IPS-20b (cell line): ENCODE measurements at regions not wholly inside any gene's neighbourhood (a gene's known extent, or its start where the extent isn't known, plus 50 kb on each side); places are given as distances from the start of the nearest gene placed in this dataset.

Experiments used
- H3K27ac ChIP-seq: one replicate; pipeline ENCODE4 v1.5.1; 2013; ENCODE audit warnings: low read length
- H3K27me3 ChIP-seq: 2 replicates; pipeline ENCODE4 v1.6.1; 2013; ENCODE audit warnings: mild to moderate bottlenecking, low read length, inconsistent platforms; ENCODE audit not compliant: insufficient read depth
- H3K36me3 ChIP-seq: 2 replicates; pipeline ENCODE4 v1.6.1; 2013; ENCODE audit warnings: low read depth, mild to moderate bottlenecking, inconsistent platforms, low read length, moderate library complexity; ENCODE audit not compliant: insufficient read depth
- H3K4me1 ChIP-seq: 2 replicates; pipeline ENCODE4 v1.6.1; 2013; ENCODE audit warnings: mild to moderate bottlenecking, control low read depth, inconsistent platforms, low read length, moderate library complexity; ENCODE audit not compliant: insufficient read depth
- H3K4me3 ChIP-seq: 2 replicates; pipeline ENCODE4 v1.5.1; 2013; ENCODE audit warnings: mild to moderate bottlenecking, low read length, inconsistent platforms
- H3K9ac ChIP-seq: 2 replicates; pipeline ENCODE4 v1.6.1; 2013; ENCODE audit warnings: low read depth, mild to moderate bottlenecking, inconsistent platforms, low read length, moderate library complexity
- H3K9me3 ChIP-seq: 2 replicates; pipeline ENCODE4 v1.6.1; 2013; ENCODE audit warnings: mild to moderate bottlenecking, low read depth, low read length, inconsistent platforms; ENCODE audit not compliant: insufficient read depth

- Histone ChIP-seq H3K4me3 (no peak overlapping the region), H3K27me3 (peaks cover 7% of the 10 kb centered on the region; the same call in 1 of the 2 replicates), H3K9ac (no peak overlapping the region), H3K27ac (no peak overlapping the region), H3K36me3 (no peaks in the 10 kb centered on the region), H3K9me3 (no peaks in the 10 kb centered on the region), H3K4me1 (peaks cover 9% of the 10 kb centered on the region)
Observed at GRCh38 chr10:113219446-113219845, 269.4 kb downstream of the TCF7L2 start.

GRCh38 chr10:113221756-113222168, 271.7 kb downstream of the TCF7L2 start:
- Histone ChIP-seq H3K27me3 (peaks cover 7% of the 10 kb centered on the region; the same call in 1 of the 2 replicates), H3K27ac (no peak overlapping the region), H3K4me1 (peaks cover 9% of the 10 kb centered on the region), H3K4me3 (no peak overlapping the region), H3K9me3 (no peaks in the 10 kb centered on the region), H3K36me3 (no peaks in the 10 kb centered on the region), H3K9ac (no peak overlapping the region)

DNA sequence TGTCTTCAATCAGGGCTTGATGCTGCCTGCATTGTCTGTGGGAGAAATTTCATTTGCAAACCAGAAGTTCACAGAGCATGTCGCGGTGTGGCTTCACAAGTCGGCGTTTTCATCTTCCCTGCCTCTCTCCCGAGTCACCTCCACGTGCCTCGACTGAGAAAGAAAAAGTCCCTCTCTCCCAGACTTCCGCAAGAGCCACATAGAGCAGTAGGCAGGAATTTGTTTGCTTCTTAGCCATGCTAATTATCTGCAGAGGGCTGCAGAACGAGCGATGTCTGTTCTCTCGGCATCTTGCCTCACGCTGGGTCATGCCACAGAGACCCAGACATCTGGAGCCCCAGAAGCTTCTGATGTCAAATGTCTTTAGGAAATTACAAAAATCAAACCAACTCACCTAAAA, 272.2 kb downstream of the TCF7L2 start:
- H3K27ac ChIP-seq, result no peak overlapping the region
- H3K36me3 ChIP-seq, result no peaks in the 10 kb centered on the region
- H3K27me3 ChIP-seq, result peaks cover 7% of the 10 kb centered on the region; the same call in 1 of the 2 replicates
- no peak overlapping the region for H3K4me3 ChIP-seq
- H3K9ac ChIP-seq, result no peak overlapping the region
- H3K4me1 ChIP-seq, result peaks cover 9% of the 10 kb centered on the region
- H3K9me3 ChIP-seq, result no peaks in the 10 kb centered on the region

DNA sequence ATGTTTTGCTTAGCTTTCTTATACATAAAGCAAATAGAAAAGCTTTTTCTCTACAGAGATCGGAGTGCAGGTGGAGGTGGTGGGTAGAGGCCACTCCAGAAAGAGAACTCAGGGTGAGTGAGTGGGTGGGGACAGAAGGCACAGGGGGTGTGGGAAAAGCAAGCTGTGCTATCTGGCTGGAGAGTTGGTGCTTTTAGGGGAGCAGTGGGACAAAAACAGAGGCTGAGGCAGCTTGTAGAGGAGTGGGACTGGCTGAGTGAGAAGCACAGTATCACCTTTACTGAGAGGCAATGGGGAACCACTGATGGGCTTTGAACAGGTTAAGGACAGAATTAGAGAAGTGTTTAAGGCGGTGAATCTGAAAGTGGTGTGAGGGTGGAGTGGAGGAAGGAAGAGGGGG, 275.3 kb downstream of the TCF7L2 start:
- Histone ChIP-seq H3K27ac (no peak overlapping the region), H3K4me3 (no peak overlapping the region), H3K4me1 (peaks cover 9% of the 10 kb centered on the region)

GRCh38 chr10:113225903-113226302, 275.9 kb downstream of the TCF7L2 start:
- Histone ChIP-seq H3K9ac (no peak overlapping the region), H3K4me3 (no peak overlapping the region), H3K36me3 (no peaks in the 10 kb centered on the region), H3K27me3 (peaks cover 7% of the 10 kb centered on the region; the same call in 1 of the 2 replicates), H3K9me3 (no peaks in the 10 kb centered on the region), H3K27ac (no peak overlapping the region), H3K4me1 (peaks cover 9% of the 10 kb centered on the region)

More for the DNA sequence above, 275.3 kb downstream of the TCF7L2 start:
- Histone ChIP-seq H3K9ac (no peak overlapping the region), H3K36me3 (no peaks in the 10 kb centered on the region), H3K27me3 (peaks cover 7% of the 10 kb centered on the region; the same call in 1 of the 2 replicates), H3K9me3 (no peaks in the 10 kb centered on the region)

DNA sequence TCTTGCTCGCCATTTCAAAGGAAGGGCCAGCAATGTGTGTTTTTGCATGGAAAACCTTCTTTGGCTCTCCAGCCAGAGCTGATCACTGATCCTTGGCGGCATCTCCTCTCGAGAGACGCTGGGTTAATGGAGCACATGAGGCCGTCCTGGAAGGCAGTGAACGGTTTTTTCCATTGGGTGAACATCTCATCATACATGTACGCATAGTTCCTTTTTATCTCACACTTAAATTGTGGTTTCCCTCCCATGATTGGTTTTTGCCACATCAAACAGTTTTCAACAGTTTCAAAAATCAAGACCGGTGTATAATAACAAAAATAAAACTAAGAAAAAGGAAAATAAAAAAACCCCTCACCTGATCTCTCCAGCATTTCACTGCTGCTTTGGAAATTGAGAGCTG, 276.4 kb downstream of the TCF7L2 start:
- no peaks in the 10 kb centered on the region for H3K9me3 ChIP-seq
- no peak overlapping the region for H3K27ac ChIP-seq
- no peak overlapping the region for H3K9ac ChIP-seq
- H3K4me3 ChIP-seq, result no peak overlapping the region
- H3K27me3 ChIP-seq, result peaks cover 7% of the 10 kb centered on the region; the same call in 1 of the 2 replicates
- peaks cover 9% of the 10 kb centered on the region for H3K4me1 ChIP-seq
- H3K36me3 ChIP-seq, result no peaks in the 10 kb centered on the region

DNA sequence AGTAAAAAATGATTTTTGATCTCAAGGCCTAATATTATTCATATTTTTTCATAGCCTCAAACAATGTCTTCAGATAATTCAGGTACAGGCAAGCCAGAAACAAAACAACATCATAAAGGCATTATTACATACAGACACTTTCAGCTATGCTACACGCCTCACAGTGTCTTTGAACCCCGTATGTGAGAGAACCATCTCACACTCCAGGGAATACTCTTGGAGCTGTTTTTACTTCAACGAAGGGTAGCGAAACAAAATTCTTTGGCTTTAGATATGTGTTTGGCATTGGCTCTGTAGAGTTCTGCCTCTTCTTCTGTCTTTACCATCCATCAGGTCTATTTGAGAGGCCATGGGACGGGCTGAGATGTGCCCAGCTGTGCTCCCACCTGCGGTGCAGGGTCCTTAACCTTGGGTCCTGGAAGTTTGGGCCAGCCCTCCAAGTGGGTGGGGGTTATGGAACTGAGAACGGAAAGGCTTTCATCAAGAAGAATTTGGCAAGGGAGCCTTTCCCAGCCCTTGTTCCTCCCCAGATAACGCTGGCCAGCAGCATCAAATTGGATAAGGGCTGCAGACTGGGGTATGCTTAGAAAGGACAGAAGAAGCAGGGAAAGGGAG, 276.9 kb downstream of the TCF7L2 start:
- Histone ChIP-seq H3K4me1 (peaks cover 8% of the 10 kb centered on the region), H3K27me3 (peaks cover 5% of the 10 kb centered on the region; the same call in 1 of the 2 replicates)

DNA sequence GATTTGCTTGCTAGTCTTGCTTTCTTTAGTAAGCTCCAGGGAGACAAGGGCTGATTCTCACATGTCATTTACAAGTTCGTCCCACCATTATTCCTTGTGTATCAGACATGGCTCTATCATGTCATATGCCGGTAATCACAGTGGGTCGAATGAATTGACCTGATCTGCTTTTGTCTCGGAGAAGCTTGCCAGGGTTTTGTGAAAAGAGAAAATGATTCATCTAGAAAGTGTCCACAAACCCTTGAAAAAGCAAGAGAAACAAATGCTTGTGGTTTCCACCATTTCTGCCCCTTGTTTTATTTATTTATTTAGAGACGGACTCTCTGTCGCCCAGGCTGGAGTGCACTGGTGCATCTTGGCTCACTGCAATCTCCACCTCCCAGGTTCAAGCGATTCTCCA, 278.5 kb downstream of the TCF7L2 start:
- no peaks in the 10 kb centered on the region for H3K36me3 ChIP-seq
- no peaks in the 10 kb centered on the region for H3K27me3 ChIP-seq
- H3K4me1 ChIP-seq, result no peaks in the 10 kb centered on the region
- no peak overlapping the region for H3K9ac ChIP-seq
- H3K9me3 ChIP-seq, result no peaks in the 10 kb centered on the region
- no peak overlapping the region for H3K4me3 ChIP-seq
- H3K27ac ChIP-seq, result no peak overlapping the region

More for the DNA sequence above, 276.9 kb downstream of the TCF7L2 start:
- Histone ChIP-seq H3K9me3 (no peaks in the 10 kb centered on the region), H3K4me3 (no peak overlapping the region), H3K36me3 (no peaks in the 10 kb centered on the region), H3K27ac (no peak overlapping the region), H3K9ac (no peak overlapping the region)

GRCh38 chr10:113230011-113230610, 280.1 kb downstream of the TCF7L2 start:
- Histone ChIP-seq H3K9me3 (no peaks in the 10 kb centered on the region), H3K27ac (no peak overlapping the region), H3K9ac (no peak overlapping the region), H3K4me1 (no peaks in the 10 kb centered on the region), H3K27me3 (no peaks in the 10 kb centered on the region), H3K36me3 (no peaks in the 10 kb centered on the region), H3K4me3 (no peak overlapping the region)

DNA sequence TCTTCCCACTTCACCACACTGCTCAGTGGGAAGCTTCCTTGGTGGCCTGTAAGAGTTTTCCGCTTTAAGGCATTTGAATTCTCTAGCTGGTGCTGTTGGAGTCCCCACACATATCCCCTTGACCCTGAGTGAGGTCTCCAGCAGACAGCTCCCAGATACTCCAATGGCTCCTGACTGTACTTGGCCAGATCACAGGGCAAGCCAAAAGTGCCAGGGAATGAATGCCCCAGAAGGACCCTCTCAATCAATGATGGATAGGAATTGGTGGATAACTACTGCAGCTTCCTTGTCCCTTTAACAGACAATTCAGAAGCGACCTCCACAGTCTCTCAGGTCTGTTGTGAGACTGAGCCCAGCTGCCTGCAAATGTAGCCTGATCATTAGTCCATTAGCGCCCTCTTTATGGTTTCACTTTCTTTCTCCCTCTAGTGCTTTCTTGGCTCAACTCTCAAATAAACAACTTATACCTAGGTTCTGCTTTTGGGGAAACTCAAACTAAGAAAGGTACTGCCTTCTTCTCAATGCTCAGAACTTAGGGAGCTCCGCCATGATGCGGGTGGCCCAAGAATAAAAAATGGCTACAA, 283.0 kb downstream of the TCF7L2 start:
- Histone ChIP-seq H3K9me3 (no peaks in the 10 kb centered on the region), H3K27me3 (no peaks in the 10 kb centered on the region), H3K4me3 (no peak overlapping the region), H3K9ac (no peak overlapping the region), H3K4me1 (no peaks in the 10 kb centered on the region), H3K27ac (no peak overlapping the region), H3K36me3 (no peaks in the 10 kb centered on the region)

DNA sequence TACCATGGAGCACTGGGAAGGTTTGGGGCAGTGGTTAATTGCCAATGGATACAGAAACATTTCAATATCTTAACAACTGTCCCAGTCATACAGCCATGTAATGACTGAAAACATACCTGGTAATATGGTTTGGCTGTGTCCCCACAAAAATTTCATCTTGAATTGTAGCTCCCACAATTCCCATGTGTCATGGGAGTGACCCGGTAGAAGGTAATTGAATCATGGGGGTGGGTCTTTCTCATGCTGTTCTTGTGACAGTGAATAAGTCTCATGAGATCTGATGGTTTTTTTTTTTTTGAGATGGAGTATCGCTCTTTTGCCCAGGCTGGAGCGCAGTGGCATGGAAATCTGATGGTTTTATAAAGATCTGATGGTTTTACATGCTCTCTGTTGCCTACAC, 284.4 kb downstream of the TCF7L2 start:
- Histone ChIP-seq H3K27me3 (no peaks in the 10 kb centered on the region), H3K9ac (no peak overlapping the region), H3K27ac (no peak overlapping the region), H3K9me3 (no peaks in the 10 kb centered on the region), H3K4me1 (no peaks in the 10 kb centered on the region), H3K4me3 (no peak overlapping the region), H3K36me3 (no peaks in the 10 kb centered on the region)

- H3K27me3 ChIP-seq, result no peaks in the 10 kb centered on the region
Observed at GRCh38 chr10:113235508-113235907, 285.5 kb downstream of the TCF7L2 start.

More at GRCh38 chr10:113235508-113235907, 285.5 kb downstream of the TCF7L2 start:
- no peaks in the 10 kb centered on the region for H3K36me3 ChIP-seq
- no peaks in the 10 kb centered on the region for H3K4me1 ChIP-seq
- H3K9me3 ChIP-seq, result no peaks in the 10 kb centered on the region
- H3K9ac ChIP-seq, result no peak overlapping the region
- no peak overlapping the region for H3K27ac ChIP-seq
- H3K4me3 ChIP-seq, result no peak overlapping the region
